GM12873 (cell line): ENCODE measurements at regions not wholly inside any gene's neighbourhood (a gene's known extent, or its start where the extent isn't known, plus 50 kb on each side); places are given as distances from the start of the nearest gene placed in this dataset.

Experiments
- CTCF ChIP-seq: IDR thresholded peaks from 2 replicates; pipeline ENCODE4 v1.5.1; 2012; ENCODE audit warnings: low read depth, mild to moderate bottlenecking, moderate library complexity, low read length, control low read depth; ENCODE audit not compliant: insufficient read depth; ENCODE audit errors: missing control alignments

- TF ChIP-seq CTCF: no peak
Observed at GRCh38 chr15:81911022-81911971, 134.5 kb downstream of the MEX3B start.

GRCh38 chr15:81910355-81911021, 135.3 kb downstream of the MEX3B start:
- TF ChIP-seq CTCF: no peak

GRCh38 chr15:81909011-81909358, 136.8 kb downstream of the MEX3B start:
- no peak for TF ChIP-seq CTCF

- TF ChIP-seq CTCF: no peak
Observed at GRCh38 chr15:81908111-81908510, 137.7 kb downstream of the MEX3B start.

- TF ChIP-seq CTCF: no peak
Observed at GRCh38 chr15:81907521-81907920, 138.3 kb downstream of the MEX3B start.

- no peak for TF ChIP-seq CTCF
Observed at GRCh38 chr15:81905889-81906288, 139.9 kb downstream of the MEX3B start.

GRCh38 chr15:81901319-81901718, 144.5 kb downstream of the MEX3B start:
- no peak for TF ChIP-seq CTCF
